LNCaP clone FGC (cell line): ENCODE measurements at regions not wholly inside any gene's neighbourhood (a gene's known extent, or its start where the extent isn't known, plus 50 kb on each side); places are given as distances from the start of the nearest gene placed in this dataset.

Experiments
- DNase-seq: peaks from one replicate; pipeline ENCODE4 v3.0.0-alpha.2; 2011; ENCODE audit warnings: low read depth
- H3K4me3 ChIP-seq: 2 replicates; pipeline ENCODE4 v1.5.1; 2011; ENCODE audit warnings: mild to moderate bottlenecking, low read depth, low read length, control low read depth
- TF ChIP-seq, protein P1 (sequence below): IDR thresholded peaks from 2 replicates; pipeline ENCODE4 v1.5.1; 2012; ENCODE audit warnings: mild to moderate bottlenecking; ENCODE audit not compliant: control insufficient read depth, insufficient read depth; ENCODE audit errors: extremely low read depth

GRCh38 chr3:80668600-80669294 is 900.9 kb upstream of the ROBO1 start:
- no peak overlapping the region for H3K4me3 ChIP-seq
- TF ChIP-seq, protein P1, sequence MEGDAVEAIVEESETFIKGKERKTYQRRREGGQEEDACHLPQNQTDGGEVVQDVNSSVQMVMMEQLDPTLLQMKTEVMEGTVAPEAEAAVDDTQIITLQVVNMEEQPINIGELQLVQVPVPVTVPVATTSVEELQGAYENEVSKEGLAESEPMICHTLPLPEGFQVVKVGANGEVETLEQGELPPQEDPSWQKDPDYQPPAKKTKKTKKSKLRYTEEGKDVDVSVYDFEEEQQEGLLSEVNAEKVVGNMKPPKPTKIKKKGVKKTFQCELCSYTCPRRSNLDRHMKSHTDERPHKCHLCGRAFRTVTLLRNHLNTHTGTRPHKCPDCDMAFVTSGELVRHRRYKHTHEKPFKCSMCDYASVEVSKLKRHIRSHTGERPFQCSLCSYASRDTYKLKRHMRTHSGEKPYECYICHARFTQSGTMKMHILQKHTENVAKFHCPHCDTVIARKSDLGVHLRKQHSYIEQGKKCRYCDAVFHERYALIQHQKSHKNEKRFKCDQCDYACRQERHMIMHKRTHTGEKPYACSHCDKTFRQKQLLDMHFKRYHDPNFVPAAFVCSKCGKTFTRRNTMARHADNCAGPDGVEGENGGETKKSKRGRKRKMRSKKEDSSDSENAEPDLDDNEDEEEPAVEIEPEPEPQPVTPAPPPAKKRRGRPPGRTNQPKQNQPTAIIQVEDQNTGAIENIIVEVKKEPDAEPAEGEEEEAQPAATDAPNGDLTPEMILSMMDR, result no peak

DNA sequence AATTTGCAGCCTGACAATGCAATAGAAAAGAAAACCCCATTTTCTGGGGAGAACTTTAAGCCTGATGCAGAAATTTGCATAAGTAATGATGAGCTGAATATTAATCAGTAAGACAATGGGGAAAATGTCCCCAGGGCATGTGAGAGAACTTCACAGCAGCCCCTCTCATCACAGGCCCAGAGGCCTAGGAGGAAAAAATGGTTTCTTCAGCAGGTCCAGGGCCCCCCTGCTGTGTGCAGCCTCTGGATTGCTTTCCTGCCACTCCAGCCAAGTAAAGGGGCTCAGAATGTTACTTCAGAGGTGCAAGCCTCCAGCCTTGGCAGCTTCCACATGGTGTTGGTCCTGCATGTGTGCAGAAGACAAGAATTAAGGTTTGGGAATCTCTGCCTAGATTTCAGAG is 900.3 kb upstream of the ROBO1 start:
- H3K4me3 ChIP-seq, result no peak overlapping the region
- TF ChIP-seq, protein P1, result no peak
- DNase-seq, result no peak

More at GRCh38 chr3:80668600-80669294, 900.9 kb upstream of the ROBO1 start:
- no peak for DNase-seq

GRCh38 chr3:80663426-80663825 is 895.6 kb upstream of the ROBO1 start:
- no peak for DNase-seq
- no peak overlapping the region for H3K4me3 ChIP-seq

GRCh38 chr3:80655216-80655615 is 887.4 kb upstream of the ROBO1 start:
- H3K4me3 ChIP-seq, result no peak overlapping the region
- TF ChIP-seq, protein P1, result no peak
- DNase-seq, result no peak

More at GRCh38 chr3:80663426-80663825, 895.6 kb upstream of the ROBO1 start:
- TF ChIP-seq, protein P1, result no peak

GRCh38 chr3:80649170-80649569 is 881.4 kb upstream of the ROBO1 start:
- no peak overlapping the region for H3K4me3 ChIP-seq
- no peak for DNase-seq
- TF ChIP-seq, protein P1, result no peak

DNA sequence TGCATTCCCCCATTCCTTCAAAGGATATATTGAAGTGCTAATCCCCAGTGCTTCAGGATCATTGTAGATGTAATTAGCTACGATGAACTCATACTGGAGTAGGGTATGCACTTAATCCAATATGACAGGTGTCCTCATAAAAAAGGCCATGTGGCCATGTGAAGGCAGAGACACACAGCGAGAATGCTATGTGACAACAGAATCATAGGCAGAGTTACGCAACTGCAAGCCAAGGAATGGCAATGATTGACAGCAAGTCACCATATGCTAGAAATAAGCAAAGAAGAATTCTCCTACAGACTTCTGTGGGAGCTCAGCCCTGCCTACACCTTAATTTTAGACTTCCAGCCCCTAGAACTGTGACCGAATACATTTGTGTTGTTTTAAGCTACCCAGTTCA is 875.6 kb upstream of the ROBO1 start:
- DNase-seq, result no peak
- TF ChIP-seq, protein P1, result no peak
- H3K4me3 ChIP-seq, result no peak overlapping the region
